GM23338 (cell line): ENCODE measurements at regions not wholly inside any gene's neighbourhood (a gene's known extent, or its start where the extent isn't known, plus 50 kb on each side); places are given as distances from the start of the nearest gene placed in this dataset.

Experiments used
- CREB1 ChIP-seq: fragments of 250-450 bp; sonication (Bioruptor Pico); IDR thresholded peaks from 2 replicates; pipeline ENCODE4 v1.5.0; 2020; ENCODE audit warnings: low read depth, mild to moderate bottlenecking, moderate library complexity
- EZH2 ChIP-seq: fragments of 200-600 bp; sonication (generic); IDR thresholded peaks from one replicate; pipeline ENCODE4 v1.8.0; 2017; ENCODE audit warnings: antibody characterized with exemption, mild to moderate bottlenecking, low read depth; ENCODE audit not compliant: unreplicated experiment
- EZH2phosphoT487 ChIP-seq: fragments of 200-600 bp; sonication (generic); IDR thresholded peaks from one replicate; pipeline ENCODE4 v1.8.1; 2018; ENCODE audit warnings: antibody characterized with exemption; ENCODE audit not compliant: unreplicated experiment
- POLR2AphosphoS5 ChIP-seq: IDR thresholded peaks from 2 replicates; pipeline ENCODE4 v1.6.1; 2016; ENCODE audit warnings: antibody characterized with exemption, low read depth
- TF ChIP-seq, protein P1 (sequence below), 2 experiments: fragments of 200-600 bp in 1 of 2; sonication (generic) in 1 of 2; conservative IDR thresholded peaks; 2 replicates each; pipeline versions ENCODE4 v1.5.1 to v1.6.1; 2016 to 2017; ENCODE audit warnings: antibody characterized with exemption in 2 of 2, low read depth in 2 of 2, mild to moderate bottlenecking in 2 of 2, moderate library complexity in 1 of 2
- TF ChIP-seq, protein P2 (sequence below): IDR thresholded peaks from one replicate; pipeline ENCODE4 v1.6.1; 2018; ENCODE audit warnings: antibody characterized with exemption; ENCODE audit not compliant: unreplicated experiment

GRCh38 chr9:18379073-18379811 lies 94.7 kb upstream of the ADAMTSL1 start:
- TF ChIP-seq, protein P1, sequence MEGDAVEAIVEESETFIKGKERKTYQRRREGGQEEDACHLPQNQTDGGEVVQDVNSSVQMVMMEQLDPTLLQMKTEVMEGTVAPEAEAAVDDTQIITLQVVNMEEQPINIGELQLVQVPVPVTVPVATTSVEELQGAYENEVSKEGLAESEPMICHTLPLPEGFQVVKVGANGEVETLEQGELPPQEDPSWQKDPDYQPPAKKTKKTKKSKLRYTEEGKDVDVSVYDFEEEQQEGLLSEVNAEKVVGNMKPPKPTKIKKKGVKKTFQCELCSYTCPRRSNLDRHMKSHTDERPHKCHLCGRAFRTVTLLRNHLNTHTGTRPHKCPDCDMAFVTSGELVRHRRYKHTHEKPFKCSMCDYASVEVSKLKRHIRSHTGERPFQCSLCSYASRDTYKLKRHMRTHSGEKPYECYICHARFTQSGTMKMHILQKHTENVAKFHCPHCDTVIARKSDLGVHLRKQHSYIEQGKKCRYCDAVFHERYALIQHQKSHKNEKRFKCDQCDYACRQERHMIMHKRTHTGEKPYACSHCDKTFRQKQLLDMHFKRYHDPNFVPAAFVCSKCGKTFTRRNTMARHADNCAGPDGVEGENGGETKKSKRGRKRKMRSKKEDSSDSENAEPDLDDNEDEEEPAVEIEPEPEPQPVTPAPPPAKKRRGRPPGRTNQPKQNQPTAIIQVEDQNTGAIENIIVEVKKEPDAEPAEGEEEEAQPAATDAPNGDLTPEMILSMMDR (conservative IDR thresholded peaks at IDR 0.05; ENCODE audit: low read depth in 2 of 2), result no peak
- no peak for TF ChIP-seq POLR2AphosphoS5
- TF ChIP-seq, protein P2, sequence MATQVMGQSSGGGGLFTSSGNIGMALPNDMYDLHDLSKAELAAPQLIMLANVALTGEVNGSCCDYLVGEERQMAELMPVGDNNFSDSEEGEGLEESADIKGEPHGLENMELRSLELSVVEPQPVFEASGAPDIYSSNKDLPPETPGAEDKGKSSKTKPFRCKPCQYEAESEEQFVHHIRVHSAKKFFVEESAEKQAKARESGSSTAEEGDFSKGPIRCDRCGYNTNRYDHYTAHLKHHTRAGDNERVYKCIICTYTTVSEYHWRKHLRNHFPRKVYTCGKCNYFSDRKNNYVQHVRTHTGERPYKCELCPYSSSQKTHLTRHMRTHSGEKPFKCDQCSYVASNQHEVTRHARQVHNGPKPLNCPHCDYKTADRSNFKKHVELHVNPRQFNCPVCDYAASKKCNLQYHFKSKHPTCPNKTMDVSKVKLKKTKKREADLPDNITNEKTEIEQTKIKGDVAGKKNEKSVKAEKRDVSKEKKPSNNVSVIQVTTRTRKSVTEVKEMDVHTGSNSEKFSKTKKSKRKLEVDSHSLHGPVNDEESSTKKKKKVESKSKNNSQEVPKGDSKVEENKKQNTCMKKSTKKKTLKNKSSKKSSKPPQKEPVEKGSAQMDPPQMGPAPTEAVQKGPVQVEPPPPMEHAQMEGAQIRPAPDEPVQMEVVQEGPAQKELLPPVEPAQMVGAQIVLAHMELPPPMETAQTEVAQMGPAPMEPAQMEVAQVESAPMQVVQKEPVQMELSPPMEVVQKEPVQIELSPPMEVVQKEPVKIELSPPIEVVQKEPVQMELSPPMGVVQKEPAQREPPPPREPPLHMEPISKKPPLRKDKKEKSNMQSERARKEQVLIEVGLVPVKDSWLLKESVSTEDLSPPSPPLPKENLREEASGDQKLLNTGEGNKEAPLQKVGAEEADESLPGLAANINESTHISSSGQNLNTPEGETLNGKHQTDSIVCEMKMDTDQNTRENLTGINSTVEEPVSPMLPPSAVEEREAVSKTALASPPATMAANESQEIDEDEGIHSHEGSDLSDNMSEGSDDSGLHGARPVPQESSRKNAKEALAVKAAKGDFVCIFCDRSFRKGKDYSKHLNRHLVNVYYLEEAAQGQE, result no peak
- no peak for TF ChIP-seq EZH2phosphoT487
- no peak for TF ChIP-seq EZH2
- peak; percentile 46; the same call in 1 of the 2 replicates for TF ChIP-seq CREB1 (CRISPR knock-in tag)
